C4-2B (cell line): ENCODE measurements at regions not wholly inside any gene's neighbourhood (a gene's known extent, or its start where the extent isn't known, plus 50 kb on each side); places are given as distances from the start of the nearest gene placed in this dataset.

Experiments
- ZFX ChIP-seq: fragments of 450-650 bp; IDR thresholded peaks from 2 replicates; pipeline ENCODE4 v1.6.1; 2017
- TF ChIP-seq, protein P1 (sequence below): fragments of 450-650 bp; conservative IDR thresholded peaks from 2 replicates; pipeline ENCODE4 v1.5.1; 2017; ENCODE audit warnings: mild to moderate bottlenecking

- TF ChIP-seq, protein P1, sequence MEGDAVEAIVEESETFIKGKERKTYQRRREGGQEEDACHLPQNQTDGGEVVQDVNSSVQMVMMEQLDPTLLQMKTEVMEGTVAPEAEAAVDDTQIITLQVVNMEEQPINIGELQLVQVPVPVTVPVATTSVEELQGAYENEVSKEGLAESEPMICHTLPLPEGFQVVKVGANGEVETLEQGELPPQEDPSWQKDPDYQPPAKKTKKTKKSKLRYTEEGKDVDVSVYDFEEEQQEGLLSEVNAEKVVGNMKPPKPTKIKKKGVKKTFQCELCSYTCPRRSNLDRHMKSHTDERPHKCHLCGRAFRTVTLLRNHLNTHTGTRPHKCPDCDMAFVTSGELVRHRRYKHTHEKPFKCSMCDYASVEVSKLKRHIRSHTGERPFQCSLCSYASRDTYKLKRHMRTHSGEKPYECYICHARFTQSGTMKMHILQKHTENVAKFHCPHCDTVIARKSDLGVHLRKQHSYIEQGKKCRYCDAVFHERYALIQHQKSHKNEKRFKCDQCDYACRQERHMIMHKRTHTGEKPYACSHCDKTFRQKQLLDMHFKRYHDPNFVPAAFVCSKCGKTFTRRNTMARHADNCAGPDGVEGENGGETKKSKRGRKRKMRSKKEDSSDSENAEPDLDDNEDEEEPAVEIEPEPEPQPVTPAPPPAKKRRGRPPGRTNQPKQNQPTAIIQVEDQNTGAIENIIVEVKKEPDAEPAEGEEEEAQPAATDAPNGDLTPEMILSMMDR: no peak
- TF ChIP-seq ZFX: no peak
These were observed 134.1 kb downstream of the LCA5 start for GRCh38 chr6:79403086-79403485.
